Skeletal muscle tissue (tissue), 3 donors: ENCODE measurements at regions not wholly inside any gene's neighbourhood (a gene's known extent, or its start where the extent isn't known, plus 50 kb on each side); places are given as distances from the start of the nearest gene placed in this dataset.

ENCODE experiments used
- H3K27ac ChIP-seq: one replicate; pipeline ENCODE4 v1.7.0; 2013; ENCODE audit warnings: mild to moderate bottlenecking, low read depth, low read length, inconsistent platforms
- H3K27me3 ChIP-seq, 3 donors: one replicate each; pipeline ENCODE4 v1.7.0; 2013; ENCODE audit warnings: low read length in 3 of 3; ENCODE audit not compliant: control insufficient read depth in 3 of 3, insufficient read depth in 3 of 3
- H3K36me3 ChIP-seq, 3 donors: one replicate each; pipeline ENCODE4 v1.7.0; 2013; ENCODE audit warnings: low read length in 3 of 3; ENCODE audit not compliant: control insufficient read depth in 3 of 3, insufficient read depth in 3 of 3
- H3K4me1 ChIP-seq, 3 donors: one replicate each; pipeline ENCODE4 v1.7.0; 2013; ENCODE audit warnings: low read length in 3 of 3, mild to moderate bottlenecking in 3 of 3; ENCODE audit not compliant: control insufficient read depth in 3 of 3, insufficient read depth in 3 of 3
- H3K4me3 ChIP-seq, 3 donors: one replicate each; pipeline ENCODE4 v1.7.0; 2013; ENCODE audit warnings: low read length in 3 of 3
- H3K9ac ChIP-seq, 3 donors: one replicate each; pipeline ENCODE4 v1.7.0; 2013; ENCODE audit warnings: low read length in 3 of 3, mild to moderate bottlenecking in 3 of 3, moderate library complexity in 2 of 3, low read depth in 1 of 3
- H3K9me3 ChIP-seq, 3 donors: one replicate each; pipeline ENCODE4 v1.7.0; 2013; ENCODE audit warnings: low read length in 3 of 3; ENCODE audit not compliant: control insufficient read depth in 3 of 3
- donor health status: Osteomylitis.

DNA sequence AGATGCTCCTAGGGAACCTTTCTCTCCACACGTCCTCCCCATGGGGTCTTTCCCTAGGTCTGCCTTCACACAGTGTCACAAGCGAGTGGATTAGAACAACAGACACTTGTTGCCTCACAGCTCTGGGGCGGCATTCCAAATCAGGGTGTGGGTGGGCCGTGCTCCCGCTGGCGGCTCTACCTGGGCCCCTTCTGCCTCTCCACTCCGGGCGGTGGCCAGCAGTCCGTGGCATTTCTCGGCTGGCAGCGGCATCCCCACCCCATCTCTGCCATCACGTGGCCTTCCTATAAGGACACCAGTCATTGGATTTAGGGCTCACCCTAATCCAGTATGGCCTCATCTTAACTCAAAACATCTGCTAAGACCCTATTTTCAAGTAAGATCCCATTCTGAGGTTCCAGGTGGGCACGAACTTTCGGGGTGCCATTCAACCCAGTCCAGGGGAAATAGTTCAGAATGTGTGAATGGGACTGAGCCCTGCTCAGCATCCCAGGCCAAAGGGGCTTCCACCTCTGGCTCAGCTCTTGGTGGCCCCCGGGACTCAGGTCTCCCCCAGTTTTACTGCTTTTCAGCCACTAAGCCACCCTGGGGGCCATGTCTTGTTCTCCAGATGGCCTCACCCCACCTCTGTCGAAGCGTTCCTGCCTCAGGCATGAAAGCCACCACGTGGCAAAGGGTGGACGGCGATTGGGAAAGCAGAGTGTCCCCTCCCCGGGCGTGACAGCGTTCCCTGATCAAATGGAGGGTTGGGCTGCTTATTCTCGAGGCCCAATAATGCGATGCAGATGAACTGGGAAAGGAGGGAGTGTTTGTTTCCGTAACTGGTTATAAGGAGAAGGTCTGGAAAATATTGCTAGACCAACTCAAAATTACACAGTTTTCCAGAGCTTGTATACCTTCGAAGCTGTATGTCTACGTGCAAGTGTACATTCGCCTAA, 350.0 kb downstream of the GLRX3 start:
- H3K27me3 ChIP-seq = peaks cover 3 to 37% (median 8%) of the 10 kb centered on the region in 3 donors
- no peak overlapping the region for H3K27ac ChIP-seq
- no peak overlapping the region for H3K9ac ChIP-seq
- no peaks in the 10 kb centered on the region for H3K4me1 ChIP-seq
- H3K4me3 ChIP-seq = no peak overlapping the region
- H3K36me3 ChIP-seq = no peaks in the 10 kb centered on the region
- H3K9me3 ChIP-seq = no peaks in the 10 kb centered on the region

DNA sequence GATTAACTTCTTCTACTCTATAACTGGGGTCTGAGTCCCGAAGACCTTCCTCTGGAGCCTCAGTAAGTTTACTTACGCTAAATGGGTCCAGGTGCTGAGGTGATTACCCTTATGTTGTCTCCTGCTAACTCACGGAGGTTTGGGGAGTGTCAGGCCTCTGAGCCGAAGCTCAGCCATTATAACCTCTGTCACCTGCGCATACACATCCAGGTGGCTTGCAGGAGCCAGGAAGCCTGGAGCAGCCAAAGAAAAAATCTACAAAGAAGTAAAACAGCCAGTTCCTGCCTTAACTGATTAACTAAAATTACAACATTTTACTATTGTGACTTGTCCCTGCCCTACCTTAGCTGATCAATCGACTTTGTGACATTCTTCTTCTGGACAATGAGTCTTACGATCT, 350.7 kb downstream of the GLRX3 start:
- Histone ChIP-seq H3K36me3 (no peaks in the 10 kb centered on the region), H3K27ac (no peak overlapping the region), H3K4me1 (no peaks in the 10 kb centered on the region), H3K9me3 (no peaks in the 10 kb centered on the region), H3K27me3 (peaks cover 3 to 32% (median 8%) of the 10 kb centered on the region in 3 donors), H3K4me3 (no peak overlapping the region), H3K9ac (no peak overlapping the region)

DNA sequence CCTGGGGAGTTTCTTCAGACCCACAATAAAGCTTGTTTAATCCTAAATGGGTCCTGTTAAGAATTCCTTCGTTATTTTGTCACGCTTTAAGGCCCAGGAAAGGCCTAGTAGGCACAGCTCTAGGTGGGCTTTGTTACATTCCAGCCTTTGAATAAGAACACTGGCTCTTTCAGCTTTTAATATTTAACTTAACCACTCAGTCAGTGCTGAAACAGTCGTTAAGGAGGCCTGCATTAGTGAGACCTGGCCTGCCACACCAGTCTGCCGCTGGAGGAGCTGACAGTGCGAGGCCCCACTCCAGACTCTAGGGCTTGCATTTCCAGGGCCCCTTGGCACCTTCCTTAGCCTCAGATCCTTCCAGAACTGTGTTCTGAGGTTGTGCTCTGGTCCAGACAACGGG, 351.4 kb downstream of the GLRX3 start:
- Histone ChIP-seq H3K36me3 (no peaks in the 10 kb centered on the region), H3K27ac (no peak overlapping the region), H3K9me3 (no peaks in the 10 kb centered on the region), H3K27me3 (peaks cover 3 to 27% (median 5%) of the 10 kb centered on the region in 3 donors), H3K4me1 (no peaks in the 10 kb centered on the region), H3K9ac (no peak overlapping the region), H3K4me3 (no peak overlapping the region)

GRCh38 chr10:130489891-130490290, 353.7 kb downstream of the GLRX3 start:
- no peaks in the 10 kb centered on the region for H3K36me3 ChIP-seq

DNA sequence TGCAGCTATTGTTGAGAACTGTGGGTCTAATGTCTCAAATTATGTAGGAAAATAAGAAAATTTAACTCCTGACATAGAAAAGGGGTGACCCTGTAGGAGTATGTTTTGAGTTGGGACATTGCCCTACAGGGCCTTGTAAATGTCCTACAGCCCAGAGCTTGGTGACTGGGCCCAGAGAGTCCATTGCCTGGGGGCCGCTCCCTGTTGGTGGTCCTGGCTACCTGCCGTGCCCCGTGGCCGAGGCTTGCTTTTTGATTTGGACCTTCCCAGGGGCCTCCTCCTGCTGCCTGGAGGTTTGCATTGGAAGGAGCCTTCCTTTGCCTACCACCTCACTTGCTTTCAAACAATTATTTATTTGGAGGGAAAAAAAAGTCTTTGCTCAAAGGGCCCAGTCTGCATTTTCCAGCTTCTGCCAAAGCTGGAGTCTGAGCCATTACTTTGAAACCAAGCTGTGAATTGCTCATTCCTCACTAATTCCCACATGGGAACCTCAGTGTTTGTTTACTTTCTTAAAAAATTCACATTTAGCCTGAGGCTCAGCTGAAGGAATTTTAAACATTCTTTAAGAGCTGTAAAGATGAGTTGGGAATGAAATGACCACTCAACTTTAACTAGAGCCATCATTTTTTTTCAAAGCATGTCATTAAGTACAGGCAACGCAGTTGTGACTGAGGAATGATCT, 355.0 kb downstream of the GLRX3 start:
- Histone ChIP-seq H3K4me3 (no peak overlapping the region), H3K9ac (no peak overlapping the region), H3K36me3 (no peaks in the 10 kb centered on the region), H3K4me1 (no peaks in the 10 kb centered on the region), H3K27me3 (peaks cover 0 to 8% (median 0%) of the 10 kb centered on the region in 3 donors), H3K9me3 (no peaks in the 10 kb centered on the region), H3K27ac (no peak overlapping the region)

More at GRCh38 chr10:130489891-130490290, 353.7 kb downstream of the GLRX3 start:
- peaks cover 0 to 8% (median 8%) of the 10 kb centered on the region in 3 donors for H3K27me3 ChIP-seq
- H3K9ac ChIP-seq = no peak overlapping the region
- no peaks in the 10 kb centered on the region for H3K9me3 ChIP-seq
- no peak overlapping the region for H3K4me3 ChIP-seq
- no peaks in the 10 kb centered on the region for H3K4me1 ChIP-seq
- no peak overlapping the region for H3K27ac ChIP-seq

DNA sequence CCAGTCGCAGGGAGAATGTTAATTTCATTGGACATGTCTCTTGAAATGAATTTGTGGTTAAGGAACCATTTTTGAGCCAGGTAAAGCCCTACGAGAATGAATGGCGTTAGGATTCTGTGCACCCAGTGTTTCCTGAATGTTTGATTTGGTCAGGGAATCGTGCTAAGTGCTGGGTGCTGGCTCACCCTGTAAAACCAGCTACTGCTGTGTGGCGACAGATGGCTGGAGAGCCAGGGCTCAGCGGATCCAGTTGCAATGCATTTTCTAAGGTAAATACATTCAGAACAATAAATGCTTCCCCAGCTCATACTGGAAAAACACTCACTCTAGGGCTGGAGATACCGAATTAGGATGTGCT, 355.5 kb downstream of the GLRX3 start:
- Histone ChIP-seq H3K9ac (no peak overlapping the region), H3K4me3 (no peak overlapping the region), H3K27ac (no peak overlapping the region), H3K4me1 (no peaks in the 10 kb centered on the region), H3K27me3 (peaks cover 0 to 8% (median 0%) of the 10 kb centered on the region in 3 donors), H3K36me3 (no peaks in the 10 kb centered on the region), H3K9me3 (no peaks in the 10 kb centered on the region)

- no peaks in the 10 kb centered on the region for H3K4me1 ChIP-seq
- no peaks in the 10 kb centered on the region for H3K36me3 ChIP-seq
- no peak overlapping the region for H3K4me3 ChIP-seq
- H3K9me3 ChIP-seq = no peaks in the 10 kb centered on the region
- peaks cover 0 to 8% (median 0%) of the 10 kb centered on the region in 3 donors for H3K27me3 ChIP-seq
- no peak overlapping the region for H3K9ac ChIP-seq
- no peak overlapping the region for H3K27ac ChIP-seq
These were observed 356.2 kb downstream of the GLRX3 start for GRCh38 chr10:130492266-130492934.

DNA sequence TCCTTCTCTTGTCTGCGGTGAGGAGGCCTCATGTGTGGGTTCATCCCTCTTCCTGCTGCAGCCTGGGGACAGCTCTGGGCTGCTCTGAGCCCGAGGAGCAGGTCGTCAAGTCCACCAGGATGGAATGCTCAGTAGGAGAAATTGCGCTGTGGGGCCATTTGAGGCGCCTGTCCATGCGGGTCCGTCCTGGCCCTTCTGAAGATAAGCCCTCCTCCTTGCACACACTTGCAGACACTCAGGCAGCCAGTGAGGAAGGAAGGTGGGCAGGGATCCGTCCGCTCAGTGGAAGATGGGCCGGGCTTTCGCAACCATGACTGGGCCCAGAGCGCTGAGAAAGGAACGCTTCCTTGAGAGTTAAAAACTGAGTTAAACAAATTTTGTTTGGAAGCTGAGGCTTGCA, 356.8 kb downstream of the GLRX3 start:
- Histone ChIP-seq H3K4me1 (no peaks in the 10 kb centered on the region), H3K9me3 (no peaks in the 10 kb centered on the region), H3K9ac (no peak overlapping the region), H3K27ac (no peak overlapping the region), H3K36me3 (no peaks in the 10 kb centered on the region), H3K27me3 (peaks cover 0 to 8% (median 0%) of the 10 kb centered on the region in 3 donors), H3K4me3 (no peak overlapping the region)

GRCh38 chr10:130493446-130494145, 357.4 kb downstream of the GLRX3 start:
- Histone ChIP-seq H3K4me1 (no peaks in the 10 kb centered on the region), H3K36me3 (no peaks in the 10 kb centered on the region), H3K9me3 (no peaks in the 10 kb centered on the region), H3K9ac (no peak overlapping the region), H3K27ac (no peak overlapping the region), H3K27me3 (peaks cover 0 to 8% (median 0%) of the 10 kb centered on the region in 3 donors), H3K4me3 (no peak overlapping the region)
